HG03378 (cell line): ENCODE measurements at regions not wholly inside any gene's neighbourhood (a gene's known extent, or its start where the extent isn't known, plus 50 kb on each side); places are given as distances from the start of the nearest gene placed in this dataset.
"Not testable (repeated sequence)": the region's sequence is repeated elsewhere in the genome, so short reads cannot be mapped to it uniquely, and the experiment has no call there.

Source experiments
- ATAC-seq: cut with Tn5 transposase; IDR thresholded peaks from one replicate; pipeline ENCODE4 v1.9.1; 2021; ENCODE audit warnings: mild to moderate bottlenecking, moderate library complexity; ENCODE audit not compliant: unreplicated experiment

- no peak for ATAC-seq
These were observed 261.7 kb upstream of the GNPDA2 start for GRCh38 chr4:44988011-44988410.

- ATAC-seq = no peak
These were observed 259.6 kb upstream of the GNPDA2 start for GRCh38 chr4:44985938-44986337.

- no peak for ATAC-seq
These were observed 258.8 kb upstream of the GNPDA2 start for GRCh38 chr4:44985152-44985551.

GRCh38 chr4:44984083-44984482, 257.7 kb upstream of the GNPDA2 start:
- ATAC-seq = no peak

- no peak for ATAC-seq
These were observed 256.7 kb upstream of the GNPDA2 start for GRCh38 chr4:44983083-44983482.

- no peak for ATAC-seq
These were observed 251.7 kb upstream of the GNPDA2 start for GRCh38 chr4:44978020-44978419.

GRCh38 chr4:44965435-44966095, 239.2 kb upstream of the GNPDA2 start:
- ATAC-seq = no peak

- not testable (repeated sequence) for ATAC-seq
These were observed 237.7 kb upstream of the GNPDA2 start for GRCh38 chr4:44964086-44964485.

GRCh38 chr4:44961001-44961755, 234.8 kb upstream of the GNPDA2 start:
- ATAC-seq = no peak

- ATAC-seq = no peak
These were observed 205.4 kb upstream of the GNPDA2 start for GRCh38 chr4:44931720-44932119.

GRCh38 chr4:44928785-44929184, 202.4 kb upstream of the GNPDA2 start:
- ATAC-seq = no peak

GRCh38 chr4:44927399-44928380, 201.3 kb upstream of the GNPDA2 start:
- peak; percentile 73 for ATAC-seq

- no peak for ATAC-seq
These were observed 190.1 kb upstream of the GNPDA2 start for GRCh38 chr4:44916411-44916810.

GRCh38 chr4:44914748-44915147, 188.4 kb upstream of the GNPDA2 start:
- no peak for ATAC-seq

- ATAC-seq = no peak
These were observed 187.9 kb upstream of the GNPDA2 start for GRCh38 chr4:44914223-44914622.

GRCh38 chr4:44912980-44913379, 186.6 kb upstream of the GNPDA2 start:
- no peak for ATAC-seq

GRCh38 chr4:44908565-44908964, 182.2 kb upstream of the GNPDA2 start:
- ATAC-seq = no peak

- ATAC-seq = no peak
These were observed 145.9 kb upstream of the GNPDA2 start for GRCh38 chr4:44872246-44872645.

GRCh38 chr4:44871133-44871532, 144.8 kb upstream of the GNPDA2 start:
- no peak for ATAC-seq

- ATAC-seq = no peak
These were observed 143.6 kb upstream of the GNPDA2 start for GRCh38 chr4:44869985-44870384.

- ATAC-seq = no peak
These were observed 143.0 kb upstream of the GNPDA2 start for GRCh38 chr4:44869222-44869882.
